ENCODE measurements at regions not wholly inside any gene's neighbourhood (a gene's known extent, or its start where the extent isn't known, plus 50 kb on each side); places are given as distances from the start of the nearest gene placed in this dataset.

GRCh38 chr3:110478377-110479054 lies 593.1 kb upstream of the NECTIN3 start:
- no peak for DNase-seq (ENCODE audit: low read depth)
- no peak overlapping the region for H3K4me3 ChIP-seq (ENCODE audit: low read length)
- TF ChIP-seq CTCF (IDR thresholded peaks at IDR 0.05; ENCODE audit: insufficient read depth, low read depth, low read length, missing control alignments) = no peak

- no peak for DNase-seq (ENCODE audit: low read depth)
- H3K4me3 ChIP-seq (ENCODE audit: low read length) = no peak overlapping the region
- no peak for TF ChIP-seq CTCF (IDR thresholded peaks at IDR 0.05; ENCODE audit: insufficient read depth, low read depth, low read length, missing control alignments)
These were observed 591.9 kb upstream of the NECTIN3 start for GRCh38 chr3:110479731-110480130.

DNA sequence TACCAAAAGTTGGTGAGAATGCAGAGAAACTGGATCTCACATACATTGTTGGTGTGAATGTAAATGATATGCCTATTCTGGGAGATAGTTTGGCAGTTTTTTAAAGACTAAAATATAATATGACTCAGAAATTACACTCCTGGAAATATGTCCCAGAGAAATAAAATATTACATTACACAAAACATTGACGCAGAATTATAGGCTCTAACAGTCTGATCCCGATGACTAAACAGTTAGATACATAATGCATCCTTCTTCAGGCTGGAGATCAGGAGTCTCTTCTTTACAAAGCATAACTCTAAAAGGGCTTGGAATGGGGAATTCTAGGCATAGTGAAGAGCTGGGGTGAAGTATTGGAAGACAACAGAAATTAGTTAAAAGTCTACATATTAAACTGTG lies 586.2 kb upstream of the NECTIN3 start:
- DNase-seq (ENCODE audit: low read depth) = no peak

GRCh38 chr3:110487840-110488239 lies 583.8 kb upstream of the NECTIN3 start:
- H3K4me3 ChIP-seq (ENCODE audit: low read length) = no peak overlapping the region
- no peak for TF ChIP-seq CTCF (IDR thresholded peaks at IDR 0.05; ENCODE audit: insufficient read depth, low read depth, low read length, missing control alignments)
- no peak for DNase-seq (ENCODE audit: low read depth)

More for the DNA sequence above, 586.2 kb upstream of the NECTIN3 start:
- no peak for TF ChIP-seq CTCF (IDR thresholded peaks at IDR 0.05; ENCODE audit: insufficient read depth, low read depth, low read length, missing control alignments)
- H3K4me3 ChIP-seq (ENCODE audit: low read length) = no peak overlapping the region

- no peak for DNase-seq (ENCODE audit: low read depth)
- H3K4me3 ChIP-seq (ENCODE audit: low read length) = no peak overlapping the region
- TF ChIP-seq CTCF (IDR thresholded peaks at IDR 0.05; ENCODE audit: insufficient read depth, low read depth, low read length, missing control alignments) = no peak
These were observed 580.2 kb upstream of the NECTIN3 start for GRCh38 chr3:110491413-110491812.

DNA sequence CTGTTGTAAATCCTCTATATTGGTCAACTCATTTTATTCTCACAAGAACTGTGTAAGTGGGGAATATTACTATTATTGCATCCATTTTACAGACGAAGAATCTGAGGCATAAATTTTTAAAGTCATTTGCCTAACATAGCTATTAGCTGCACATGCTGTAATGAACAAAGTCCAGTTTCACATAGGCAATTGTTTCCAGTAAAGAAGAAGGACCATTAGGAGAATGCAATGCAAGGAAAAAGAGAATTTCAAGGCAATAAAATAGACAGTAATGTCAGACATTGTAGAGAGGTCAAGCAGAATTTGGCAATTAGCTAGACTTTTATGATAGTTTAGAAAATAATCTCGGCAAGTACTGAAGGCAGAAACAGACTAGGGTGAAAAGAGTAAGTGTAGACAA lies 578.7 kb upstream of the NECTIN3 start:
- TF ChIP-seq CTCF (IDR thresholded peaks at IDR 0.05; ENCODE audit: insufficient read depth, low read depth, low read length, missing control alignments) = no peak
- DNase-seq (ENCODE audit: low read depth) = no peak
- no peak overlapping the region for H3K4me3 ChIP-seq (ENCODE audit: low read length)

- no peak for DNase-seq (ENCODE audit: low read depth)
- TF ChIP-seq CTCF (IDR thresholded peaks at IDR 0.05; ENCODE audit: insufficient read depth, low read depth, low read length, missing control alignments) = no peak
- H3K4me3 ChIP-seq (ENCODE audit: low read length) = no peak overlapping the region
These were observed 578.1 kb upstream of the NECTIN3 start for GRCh38 chr3:110493438-110494092.

All from epithelial cell of esophagus (primary cell).